Activated CD4-positive, alpha-beta T cell treated with anti-CD3 and anti-CD28 coated beads, Interleukin-2, amount 50 U/mL, for 4 hours (primary cell): ENCODE measurements at regions not wholly inside any gene's neighbourhood (a gene's known extent, or its start where the extent isn't known, plus 50 kb on each side); places are given as distances from the start of the nearest gene placed in this dataset.

ENCODE experiments used
- DNase-seq, 2 experiments: peaks; one replicate each; pipeline ENCODE4 v3.0.0-alpha.2; 2020

DNA sequence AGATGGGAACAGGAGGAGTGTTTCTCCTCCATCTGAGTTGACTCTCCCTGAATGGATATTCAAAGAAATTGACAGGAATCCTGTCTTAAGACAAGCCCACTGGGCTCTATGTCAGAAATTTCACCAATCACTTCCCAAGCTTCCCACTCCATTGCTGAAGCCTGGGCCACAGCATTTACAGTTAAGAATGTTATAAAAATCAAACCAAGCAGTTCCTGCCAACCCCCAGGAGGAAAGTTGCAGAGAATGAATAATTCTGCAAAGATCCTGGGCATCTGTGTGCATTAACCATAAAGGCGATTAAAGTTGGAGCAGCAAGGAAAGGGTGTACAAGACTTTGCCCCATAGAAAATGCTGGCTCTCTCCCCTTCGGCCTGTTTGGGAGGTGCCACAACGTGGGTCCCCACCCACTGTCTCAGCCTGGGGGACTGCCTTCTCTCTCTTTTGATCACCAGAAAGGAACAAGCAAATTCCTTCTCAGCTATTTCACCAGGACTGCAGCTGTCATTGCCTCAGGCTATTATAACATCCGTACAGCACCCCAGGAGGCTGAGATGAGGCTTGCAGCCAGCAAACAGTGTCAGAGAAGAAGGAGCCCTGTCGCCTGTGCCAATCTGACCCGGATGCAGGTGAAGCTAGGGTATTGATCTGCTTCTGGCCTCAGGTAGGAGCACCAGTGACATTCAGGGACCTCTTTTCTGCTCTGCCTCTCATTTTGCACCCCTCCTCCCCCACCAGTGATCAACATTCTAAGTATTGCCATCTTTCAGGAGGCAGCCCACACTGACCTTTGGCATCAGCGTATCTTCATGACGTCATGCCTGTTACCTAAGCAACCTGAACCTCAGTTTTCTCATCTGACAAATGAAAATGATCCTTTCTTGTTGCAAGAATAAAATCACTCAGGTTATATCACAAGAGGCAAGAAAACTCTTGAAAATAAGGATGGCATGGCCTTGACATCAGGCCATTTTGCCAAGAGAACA, 219.0 kb downstream of the SH3BP4 start:
- DNase-seq = no peak

- no peak for DNase-seq
Observed at GRCh38 chr2:235171550-235172031, 219.8 kb downstream of the SH3BP4 start.

GRCh38 chr2:235180642-235181041, 228.8 kb downstream of the SH3BP4 start:
- no peak for DNase-seq

DNA sequence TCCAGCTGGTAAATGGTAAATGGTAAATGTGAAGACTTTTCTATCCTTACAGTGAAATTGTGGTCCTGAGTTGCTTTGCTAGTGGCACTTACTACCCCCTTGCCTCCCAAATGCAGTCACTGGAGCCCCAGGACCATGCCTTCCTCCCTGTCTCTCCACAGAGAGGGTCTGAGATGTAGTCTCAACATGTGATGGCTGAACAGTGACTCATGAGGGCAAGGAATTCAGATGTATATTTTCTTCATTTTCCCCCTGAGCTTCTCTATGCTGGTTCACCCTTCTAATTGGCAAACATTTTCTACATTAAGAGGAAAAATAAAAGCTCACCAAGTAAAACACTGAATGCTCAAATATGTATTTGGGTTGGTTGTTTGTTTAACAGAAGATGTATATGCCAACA, 232.0 kb downstream of the SH3BP4 start:
- no peak for DNase-seq

DNA sequence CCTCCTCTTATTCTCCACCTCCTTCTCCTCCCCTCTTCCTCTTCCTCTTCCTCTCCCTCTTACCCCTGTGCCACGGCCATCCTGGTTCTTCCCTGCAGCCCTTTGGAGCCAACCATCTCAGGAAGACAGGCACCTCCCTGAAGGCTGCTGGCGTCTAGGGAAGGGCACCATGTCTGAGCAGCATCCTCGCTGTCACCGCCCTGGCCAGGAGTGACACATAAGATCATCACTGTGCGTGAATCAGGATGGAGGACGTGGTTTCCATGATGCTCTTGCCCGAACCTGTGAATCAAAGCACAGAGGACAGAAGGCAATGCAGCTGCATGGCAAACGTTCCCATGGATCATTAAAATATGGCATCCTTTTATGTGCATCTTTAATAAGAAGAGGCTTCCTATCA, 236.0 kb downstream of the SH3BP4 start:
- DNase-seq = no peak

DNA sequence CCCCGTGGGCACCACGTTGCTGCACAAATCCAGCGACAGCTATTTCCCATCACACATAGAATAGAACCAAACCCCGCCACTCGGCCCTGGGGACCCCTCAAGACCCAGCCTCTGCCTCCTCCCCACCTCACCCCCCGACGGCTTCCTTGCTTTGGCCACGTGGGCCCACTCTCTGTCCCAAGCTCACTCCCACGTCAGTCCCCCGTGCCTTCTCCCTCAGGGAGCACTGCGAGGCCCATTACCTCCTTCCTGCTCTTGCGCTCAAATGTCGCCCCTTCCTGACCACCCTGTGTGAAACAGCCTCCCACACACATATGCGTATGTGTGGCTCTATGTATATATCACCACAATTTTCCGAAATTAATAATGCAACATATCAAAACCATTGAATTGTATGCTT, 239.7 kb downstream of the SH3BP4 start:
- DNase-seq = no peak

GRCh38 chr2:235191978-235192377, 240.2 kb downstream of the SH3BP4 start:
- DNase-seq = no peak

DNA sequence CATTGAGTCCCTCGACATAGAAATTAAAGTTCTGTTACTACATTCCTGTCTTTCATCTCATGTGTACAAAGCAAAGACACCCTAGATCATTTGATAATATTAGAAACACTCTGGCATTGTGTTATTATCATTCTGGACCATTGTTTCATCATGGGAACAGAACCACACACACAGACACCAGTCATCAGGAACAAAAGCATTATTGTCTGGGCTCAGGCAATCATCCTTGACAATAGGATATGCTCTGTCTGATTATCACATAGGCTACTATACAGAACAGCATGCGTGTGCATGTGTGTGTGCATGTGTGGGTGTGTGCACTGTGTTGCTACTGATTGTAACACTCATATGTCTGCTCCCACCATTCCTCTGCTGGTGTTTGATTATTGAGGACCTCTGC, 242.5 kb downstream of the SH3BP4 start:
- DNase-seq = no peak

DNA sequence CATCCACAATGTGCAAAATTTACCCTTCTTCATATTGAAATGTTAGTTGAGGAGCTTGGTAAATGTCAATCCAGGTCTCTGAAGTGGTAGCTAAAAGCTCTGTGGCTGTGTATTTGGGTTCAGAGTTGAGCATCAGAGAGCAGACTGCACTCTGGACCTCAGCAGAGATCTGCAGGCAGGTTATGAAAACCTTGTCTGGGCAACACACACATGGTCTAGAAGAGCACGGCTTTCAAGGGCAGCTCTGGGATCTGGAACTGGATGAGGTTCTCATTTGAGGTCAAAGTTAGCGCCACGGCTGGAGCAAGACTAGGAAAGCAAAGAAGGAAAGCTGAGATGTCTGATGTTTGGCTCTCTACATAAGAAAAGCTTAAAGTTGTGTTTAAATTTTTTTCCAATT, 243.0 kb downstream of the SH3BP4 start:
- no peak for DNase-seq

GRCh38 chr2:235195921-235196320, 244.1 kb downstream of the SH3BP4 start:
- DNase-seq = no peak

DNA sequence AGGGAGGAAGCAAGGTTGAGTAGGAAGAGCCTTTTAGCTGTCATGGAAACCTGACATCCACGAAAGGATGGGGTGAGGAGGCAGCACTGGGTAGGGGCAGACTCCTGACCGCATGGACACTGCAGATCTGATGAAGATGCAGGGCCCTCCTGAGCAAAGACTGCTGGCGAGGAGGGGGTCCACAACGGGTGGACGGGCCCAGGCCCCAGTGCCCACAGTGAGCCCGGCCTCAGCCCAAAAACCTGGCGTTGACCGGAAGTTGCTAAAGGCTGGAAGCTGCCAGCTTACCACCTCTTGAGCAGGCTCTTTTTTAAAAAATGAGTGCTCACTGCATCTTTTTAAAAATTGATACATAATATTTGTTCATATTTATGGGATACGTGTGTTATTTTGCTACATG, 247.3 kb downstream of the SH3BP4 start:
- DNase-seq = no peak

- no peak for DNase-seq
Observed at GRCh38 chr2:235200216-235200615, 248.4 kb downstream of the SH3BP4 start.

DNA sequence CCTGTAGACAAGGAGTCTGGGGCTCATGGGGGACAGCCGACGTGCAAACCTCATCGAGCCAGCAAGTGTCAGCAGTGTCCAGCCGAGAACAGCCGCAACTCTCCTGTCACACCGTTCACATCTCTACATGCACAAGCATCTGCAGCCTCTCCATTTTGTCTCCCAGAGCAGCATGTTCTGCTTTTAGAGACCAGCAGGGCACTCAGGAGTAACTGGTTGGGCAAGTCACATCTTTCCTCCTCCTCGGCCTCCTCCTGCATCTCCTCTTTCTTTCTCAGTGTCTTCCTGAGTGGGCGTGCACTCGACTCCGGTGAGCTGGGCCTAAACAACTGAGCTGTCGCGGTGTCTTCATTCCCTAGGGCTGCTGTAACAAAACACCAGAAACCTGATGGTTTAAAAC, 249.9 kb downstream of the SH3BP4 start:
- no peak for DNase-seq

DNA sequence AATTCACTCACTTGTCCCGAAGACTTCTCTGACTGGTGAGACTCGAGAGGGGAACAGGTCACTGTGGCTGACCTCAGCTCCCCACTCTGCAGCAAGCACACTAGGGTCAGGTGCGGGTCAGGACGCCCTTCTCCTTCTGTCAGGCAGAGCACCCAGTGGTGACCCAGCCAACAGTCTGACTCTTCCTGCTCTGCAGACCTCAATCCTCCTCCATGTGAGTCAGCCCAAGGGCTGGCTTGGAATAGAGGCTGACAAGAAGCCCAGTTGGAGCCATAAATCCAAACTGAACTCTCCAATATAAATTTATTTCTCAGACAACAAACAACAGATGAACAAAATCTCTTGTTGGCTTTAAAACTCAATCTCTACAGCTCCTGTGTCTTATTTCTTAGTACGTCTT, 253.1 kb downstream of the SH3BP4 start:
- DNase-seq = no peak

DNA sequence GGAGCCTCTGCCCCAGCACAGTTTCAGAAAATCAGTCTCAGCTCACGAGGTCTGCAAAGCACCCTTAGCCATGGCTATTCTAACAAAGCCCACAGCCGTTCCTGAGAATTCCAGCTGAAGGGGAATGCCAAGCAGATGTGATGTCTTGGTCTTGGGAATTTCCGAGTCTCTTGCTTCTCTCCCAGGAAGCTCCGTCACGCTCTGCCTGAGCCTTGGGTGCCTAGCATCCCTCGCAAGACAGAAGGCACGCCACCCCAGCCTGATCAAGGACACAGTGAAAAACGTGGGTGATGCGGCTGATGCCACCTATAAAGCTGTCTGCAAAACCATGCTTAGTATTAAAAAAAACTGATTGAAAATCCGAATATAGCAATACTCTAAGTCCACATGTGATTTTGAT, 254.6 kb downstream of the SH3BP4 start:
- DNase-seq = no peak

DNA sequence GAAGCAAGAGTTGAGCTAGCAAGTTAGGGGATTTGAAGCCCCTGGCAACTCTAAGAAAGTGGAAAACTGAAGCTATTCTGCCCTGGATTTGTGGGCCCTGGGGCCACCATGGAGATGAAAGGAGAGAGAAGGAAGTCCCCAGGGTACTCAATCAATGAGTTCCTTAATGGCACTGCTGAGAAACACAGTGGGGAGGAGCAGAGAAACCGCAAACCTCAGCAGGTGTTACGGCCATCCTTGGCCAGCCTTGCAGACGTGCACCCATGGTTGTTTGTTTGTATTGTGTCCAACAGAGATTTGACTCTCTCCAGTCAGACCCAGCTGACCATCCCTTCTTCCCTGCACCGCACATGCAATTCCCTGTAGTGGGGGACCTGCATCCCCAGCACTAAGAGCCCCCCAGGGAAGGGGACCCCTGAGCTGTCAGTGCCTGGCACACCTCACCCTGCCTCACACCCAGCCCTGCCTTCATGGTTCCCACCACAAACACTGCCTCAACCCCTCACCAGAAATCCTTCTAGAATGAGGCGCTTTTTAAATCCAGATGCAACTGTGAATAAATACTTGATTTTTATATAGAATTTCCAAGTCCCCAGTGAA, 255.3 kb downstream of the SH3BP4 start:
- DNase-seq = no peak

DNA sequence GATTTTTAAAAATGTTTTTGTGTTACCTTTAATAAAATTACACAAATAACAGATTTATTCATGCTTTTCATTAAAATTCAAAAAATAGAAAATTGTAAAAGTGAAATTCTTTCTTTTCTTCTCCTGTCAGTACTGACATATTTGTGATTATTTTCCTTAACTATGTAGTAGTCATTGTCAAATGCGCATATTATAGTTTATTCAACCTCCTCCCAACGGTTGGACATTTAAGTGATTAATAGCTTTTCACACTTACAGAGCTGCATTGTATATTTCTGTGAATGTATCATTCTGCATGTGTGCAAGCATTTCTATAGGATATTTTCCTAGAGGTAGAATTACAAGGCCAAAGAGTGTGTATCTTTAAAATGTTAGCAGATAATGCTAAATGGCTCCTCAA, 259.2 kb downstream of the SH3BP4 start:
- no peak for DNase-seq

DNA sequence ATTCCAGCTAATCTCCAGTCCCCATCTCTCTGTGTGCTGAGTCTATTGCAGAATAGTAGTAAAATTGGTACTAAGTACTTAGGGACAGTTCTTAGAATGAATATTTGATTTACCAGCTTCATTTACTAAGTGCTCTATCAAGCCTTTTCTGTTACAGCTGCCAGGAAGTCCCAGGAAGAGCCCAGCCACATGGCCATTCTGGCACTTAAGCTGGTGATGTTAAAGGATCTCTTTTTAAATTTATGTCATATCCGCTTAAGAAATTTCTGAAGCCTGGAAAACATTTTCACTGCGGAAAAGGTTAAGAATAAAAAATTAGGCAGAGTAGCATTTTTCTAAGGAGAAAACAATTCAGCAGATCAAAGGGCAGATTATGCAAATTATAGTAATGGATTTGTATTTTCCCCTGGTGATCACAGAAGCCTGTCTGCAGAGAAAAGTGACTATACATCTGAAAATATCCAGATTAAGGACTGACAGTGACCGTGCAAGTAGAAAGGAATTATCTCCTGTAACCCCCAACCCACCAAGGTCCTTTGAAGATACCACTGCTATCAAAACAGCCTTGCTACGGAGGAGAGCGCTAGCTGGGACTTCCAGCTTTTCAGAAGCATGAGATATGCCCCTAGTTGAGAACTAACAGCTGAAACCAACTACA, 260.8 kb downstream of the SH3BP4 start:
- no peak for DNase-seq

DNA sequence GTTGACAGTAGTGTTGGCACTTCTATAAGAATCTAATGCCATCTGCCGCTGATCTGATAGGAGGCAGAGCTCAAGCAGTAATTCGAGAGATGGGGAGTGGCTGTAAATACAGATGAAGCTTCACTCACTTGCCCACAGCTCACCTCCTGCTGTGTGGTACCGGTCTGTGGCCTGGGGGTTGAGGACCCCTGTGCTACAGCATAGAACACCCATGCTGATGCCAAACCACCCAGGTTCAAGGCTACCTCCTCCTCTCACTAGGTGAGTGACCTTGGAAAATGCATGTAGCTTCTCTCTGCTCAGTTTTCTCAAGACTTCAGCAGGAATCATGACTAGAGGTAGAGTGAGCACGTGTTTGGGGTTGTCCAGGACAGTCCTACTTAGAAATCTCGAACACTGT, 263.4 kb downstream of the SH3BP4 start:
- DNase-seq = no peak

DNA sequence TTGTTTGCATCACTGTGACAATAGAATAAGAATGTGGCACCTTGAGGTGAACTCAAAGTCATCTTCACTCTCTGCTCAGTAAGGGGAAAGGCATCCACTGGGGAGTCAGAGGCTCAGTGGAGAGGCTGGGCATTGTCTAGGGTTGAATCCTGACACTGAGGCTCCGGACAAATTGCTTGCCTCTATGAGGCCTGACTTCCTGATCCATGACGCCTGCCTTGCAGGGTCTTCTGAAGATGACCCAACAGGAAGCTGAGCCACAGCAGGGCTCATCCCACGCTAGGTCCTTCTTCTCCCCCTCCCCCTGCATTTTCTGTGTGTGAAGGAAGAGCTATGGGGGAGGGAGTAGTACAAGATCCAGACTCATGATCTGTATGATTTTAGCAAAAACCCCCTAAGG, 265.1 kb downstream of the SH3BP4 start:
- DNase-seq = no peak

DNA sequence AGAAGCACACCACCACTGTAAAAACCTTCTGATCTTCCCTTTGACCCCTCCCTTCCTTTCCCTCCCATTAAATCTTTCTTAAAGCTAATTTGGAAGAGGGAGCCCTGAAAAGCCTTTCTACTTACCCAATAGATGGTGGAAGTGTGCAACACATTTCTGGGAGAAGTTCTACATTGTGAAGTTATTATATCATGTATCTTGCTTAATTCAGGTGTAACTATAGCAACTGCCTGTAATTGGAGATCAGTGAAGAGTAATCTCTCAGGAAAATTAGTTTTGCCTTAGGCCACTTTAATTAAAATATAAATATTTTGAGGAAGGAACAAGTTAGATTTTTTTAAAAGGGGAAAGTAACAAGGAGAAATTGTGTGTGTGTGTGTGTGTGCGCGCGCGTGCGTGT, 266.0 kb downstream of the SH3BP4 start:
- DNase-seq = no peak

DNA sequence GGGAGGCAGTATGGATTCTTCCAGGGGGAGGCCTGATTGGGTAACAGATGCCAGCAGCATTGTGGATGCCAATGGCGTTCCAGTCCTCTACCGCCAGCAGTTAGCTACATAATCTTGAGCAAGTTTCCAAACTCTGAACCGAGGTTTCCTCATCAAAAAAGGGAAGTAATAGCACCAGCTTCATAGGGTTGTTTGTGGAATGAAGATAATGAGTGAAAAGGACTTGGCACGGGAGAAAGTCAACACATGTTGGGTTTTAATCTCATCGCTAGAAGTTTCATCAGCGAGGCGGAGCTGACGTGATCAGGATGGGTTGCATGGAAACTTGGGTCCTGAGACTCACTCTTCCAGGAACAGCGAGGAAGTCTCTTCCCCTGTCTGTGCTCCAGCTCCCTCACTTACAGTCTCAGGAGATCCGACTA, 266.7 kb downstream of the SH3BP4 start:
- DNase-seq = no peak

DNA sequence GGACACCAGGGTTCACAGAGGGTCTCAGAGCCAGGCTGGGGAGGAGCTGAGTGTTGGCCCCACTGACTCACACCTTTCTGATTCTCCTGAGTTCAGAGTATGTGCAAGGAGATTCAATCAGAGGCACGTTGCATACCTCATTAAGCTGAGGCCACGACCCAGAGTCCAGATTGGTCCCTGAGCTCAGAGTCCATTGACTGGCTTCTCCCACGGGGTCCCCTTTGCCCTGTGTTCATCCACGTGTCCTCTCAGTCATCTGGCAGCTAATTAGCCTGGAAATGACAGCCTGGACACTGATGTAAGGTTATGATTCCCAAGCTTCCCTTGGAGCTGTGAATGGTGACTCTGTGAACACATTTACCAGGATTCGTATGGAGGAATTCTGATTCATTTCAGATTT, 267.2 kb downstream of the SH3BP4 start:
- no peak for DNase-seq

- DNase-seq = no peak
Observed at GRCh38 chr2:235220331-235220730, 268.5 kb downstream of the SH3BP4 start.
